ENCODE measurements at regions not wholly inside any gene's neighbourhood (a gene's known extent, or its start where the extent isn't known, plus 50 kb on each side); places are given as distances from the start of the nearest gene placed in this dataset.

GRCh38 chr5:43773478-43773844 is 170.5 kb downstream of the NNT start:
- TF ChIP-seq CTCF (IDR thresholded peaks at IDR 0.05) (no peak), POLR2A (IDR thresholded peaks at IDR 0.05) (no peak)

Data from body of pancreas (tissue), 4 donors.